ENCODE measurements at regions not wholly inside any gene's neighbourhood (a gene's known extent, or its start where the extent isn't known, plus 50 kb on each side); places are given as distances from the start of the nearest gene placed in this dataset.

- TF ChIP-seq CTCF (IDR thresholded peaks at IDR 0.05 in 8 of 11, conservative IDR thresholded peaks at IDR 0.05 in 3 of 11) (no peak), POLR2A (IDR thresholded peaks at IDR 0.05) (no peak), POLR2AphosphoS5 (IDR thresholded peaks at IDR 0.05) (no peak)
These were observed 726.4 kb upstream of the ADGRL4 start for GRCh38 chr1:79732950-79733349.
